Activated T-helper 17 cell treated with anti-CD3 and anti-CD28 coated beads, Interleukin-2, amount 50 U/mL, for 72 hours (primary cell): ENCODE measurements at regions not wholly inside any gene's neighbourhood (a gene's known extent, or its start where the extent isn't known, plus 50 kb on each side); places are given as distances from the start of the nearest gene placed in this dataset.

Experiments used
- ATAC-seq: fragments of 150-1000 bp; cut with Tn5 transposase; replicated peaks from 2 replicates; pipeline ENCODE4 v1.10.0; 2021; ENCODE audit warnings: mild to moderate bottlenecking, moderate library complexity
- H3K27ac Mint-ChIP-seq: one replicate; pipeline ENCODE4 v1.8.0; 2022; ENCODE audit warnings: mixed read lengths
- H3K27me3 Mint-ChIP-seq: one replicate; pipeline ENCODE4 v1.8.0; 2022; ENCODE audit warnings: mixed read lengths
- H3K36me3 Mint-ChIP-seq: one replicate; pipeline ENCODE4 v1.8.0; 2022; ENCODE audit warnings: low read depth, mild to moderate bottlenecking, mixed read lengths
- H3K4me1 Mint-ChIP-seq: one replicate; pipeline ENCODE4 v1.8.0; 2022; ENCODE audit warnings: mixed read lengths
- H3K4me3 Mint-ChIP-seq: one replicate; pipeline ENCODE4 v1.8.0; 2022; ENCODE audit warnings: mild to moderate bottlenecking, mixed read lengths
- H3K9me3 Mint-ChIP-seq: one replicate; pipeline ENCODE4 v1.8.0; 2022; ENCODE audit warnings: mixed read lengths

- ATAC-seq, result no peak
- H3K36me3 Mint-ChIP-seq, result no peaks in the 10 kb centered on the region
- H3K9me3 Mint-ChIP-seq, result no peaks in the 10 kb centered on the region
- no peak overlapping the region for H3K27ac Mint-ChIP-seq
- no peak overlapping the region for H3K4me3 Mint-ChIP-seq
- H3K27me3 Mint-ChIP-seq, result peaks cover 23% of the 10 kb centered on the region
- no peaks in the 10 kb centered on the region for H3K4me1 Mint-ChIP-seq
These were observed 79.8 kb upstream of the PFN2 start for GRCh38 chr3:150050510-150050909.

GRCh38 chr3:150049317-150049716, 78.6 kb upstream of the PFN2 start:
- Mint-ChIP-seq H3K36me3 (no peaks in the 10 kb centered on the region), H3K27me3 (peaks cover 17% of the 10 kb centered on the region), H3K9me3 (no peaks in the 10 kb centered on the region), H3K4me1 (no peaks in the 10 kb centered on the region), H3K4me3 (no peak overlapping the region), H3K27ac (no peak overlapping the region)
- ATAC-seq, result no peak

- H3K27ac Mint-ChIP-seq, result no peak overlapping the region
- no peaks in the 10 kb centered on the region for H3K4me1 Mint-ChIP-seq
- peaks cover 19% of the 10 kb centered on the region for H3K27me3 Mint-ChIP-seq
- no peak overlapping the region for H3K4me3 Mint-ChIP-seq
- H3K9me3 Mint-ChIP-seq, result peaks cover 5% of the 10 kb centered on the region
- no peaks in the 10 kb centered on the region for H3K36me3 Mint-ChIP-seq
- no peak for ATAC-seq
These were observed 71.2 kb upstream of the PFN2 start for GRCh38 chr3:150041877-150042276.

- Mint-ChIP-seq H3K4me3 (no peak overlapping the region), H3K36me3 (no peaks in the 10 kb centered on the region), H3K27ac (no peak overlapping the region), H3K9me3 (peaks cover 5% of the 10 kb centered on the region), H3K4me1 (no peaks in the 10 kb centered on the region), H3K27me3 (peaks cover 16% of the 10 kb centered on the region)
- no peak for ATAC-seq
These were observed 69.4 kb upstream of the PFN2 start for GRCh38 chr3:150040097-150040496.

GRCh38 chr3:150038830-150039229, 68.1 kb upstream of the PFN2 start:
- peaks cover 5% of the 10 kb centered on the region for H3K9me3 Mint-ChIP-seq
- no peaks in the 10 kb centered on the region for H3K36me3 Mint-ChIP-seq
- peaks cover 17% of the 10 kb centered on the region for H3K27me3 Mint-ChIP-seq
- H3K27ac Mint-ChIP-seq, result no peak overlapping the region
- no peak overlapping the region for H3K4me3 Mint-ChIP-seq
- ATAC-seq, result no peak
- H3K4me1 Mint-ChIP-seq, result no peaks in the 10 kb centered on the region

- Mint-ChIP-seq H3K4me3 (no peak overlapping the region), H3K9me3 (peaks cover 5% of the 10 kb centered on the region), H3K27me3 (peaks cover 23% of the 10 kb centered on the region), H3K27ac (no peak overlapping the region), H3K36me3 (no peaks in the 10 kb centered on the region), H3K4me1 (no peaks in the 10 kb centered on the region)
- no peak for ATAC-seq
These were observed 66.1 kb upstream of the PFN2 start for GRCh38 chr3:150036780-150037179.

GRCh38 chr3:150035910-150036612, 65.4 kb upstream of the PFN2 start:
- Mint-ChIP-seq H3K9me3 (no peaks in the 10 kb centered on the region), H3K27me3 (peaks cover 23% of the 10 kb centered on the region), H3K4me1 (no peaks in the 10 kb centered on the region), H3K4me3 (no peak overlapping the region), H3K36me3 (no peaks in the 10 kb centered on the region), H3K27ac (no peak overlapping the region)
- no peak for ATAC-seq

GRCh38 chr3:150035301-150035779, 64.6 kb upstream of the PFN2 start:
- H3K4me1 Mint-ChIP-seq, result no peaks in the 10 kb centered on the region
- ATAC-seq, result no peak
- H3K27ac Mint-ChIP-seq, result no peak overlapping the region
- H3K4me3 Mint-ChIP-seq, result no peak overlapping the region
- H3K36me3 Mint-ChIP-seq, result no peaks in the 10 kb centered on the region
- peaks cover 19% of the 10 kb centered on the region for H3K27me3 Mint-ChIP-seq
- no peaks in the 10 kb centered on the region for H3K9me3 Mint-ChIP-seq

GRCh38 chr3:150033721-150034120, 63.0 kb upstream of the PFN2 start:
- Mint-ChIP-seq H3K36me3 (no peaks in the 10 kb centered on the region), H3K4me1 (no peaks in the 10 kb centered on the region), H3K9me3 (no peaks in the 10 kb centered on the region), H3K4me3 (no peak overlapping the region), H3K27me3 (peaks cover 25% of the 10 kb centered on the region), H3K27ac (no peak overlapping the region)
- ATAC-seq, result no peak

GRCh38 chr3:150030841-150031240, 60.1 kb upstream of the PFN2 start:
- H3K36me3 Mint-ChIP-seq, result no peaks in the 10 kb centered on the region
- H3K9me3 Mint-ChIP-seq, result peaks cover 5% of the 10 kb centered on the region
- H3K27ac Mint-ChIP-seq, result no peak overlapping the region
- H3K27me3 Mint-ChIP-seq, result peaks cover 44% of the 10 kb centered on the region
- H3K4me1 Mint-ChIP-seq, result no peaks in the 10 kb centered on the region
- ATAC-seq, result no peak
- no peak overlapping the region for H3K4me3 Mint-ChIP-seq

- Mint-ChIP-seq H3K9me3 (peaks cover 20% of the 10 kb centered on the region), H3K36me3 (no peaks in the 10 kb centered on the region), H3K4me3 (no peak overlapping the region), H3K27me3 (peaks cover 45% of the 10 kb centered on the region), H3K27ac (no peak overlapping the region), H3K4me1 (no peaks in the 10 kb centered on the region)
- no peak for ATAC-seq
These were observed 52.5 kb upstream of the PFN2 start for GRCh38 chr3:150023239-150023636.

GRCh38 chr3:150022381-150023238, 51.9 kb upstream of the PFN2 start:
- no peak overlapping the region for H3K27ac Mint-ChIP-seq
- no peaks in the 10 kb centered on the region for H3K4me1 Mint-ChIP-seq
- no peak overlapping the region for H3K4me3 Mint-ChIP-seq
- H3K36me3 Mint-ChIP-seq, result no peaks in the 10 kb centered on the region
- peaks cover 20% of the 10 kb centered on the region for H3K9me3 Mint-ChIP-seq
- no peak for ATAC-seq
- H3K27me3 Mint-ChIP-seq, result peaks cover 45% of the 10 kb centered on the region

- Mint-ChIP-seq H3K27me3 (peaks cover 29% of the 10 kb centered on the region), H3K4me3 (no peak overlapping the region), H3K4me1 (no peaks in the 10 kb centered on the region), H3K9me3 (peaks cover 15% of the 10 kb centered on the region), H3K36me3 (no peaks in the 10 kb centered on the region), H3K27ac (no peak overlapping the region)
- ATAC-seq, result no peak
These were observed 49.8 kb upstream of the PFN2 start for GRCh38 chr3:150020527-150020926.
